HG03060 (cell line): ENCODE measurements at regions not wholly inside any gene's neighbourhood (a gene's known extent, or its start where the extent isn't known, plus 50 kb on each side); places are given as distances from the start of the nearest gene placed in this dataset.

Experiments
- ATAC-seq: cut with Tn5 transposase; IDR thresholded peaks from one replicate; pipeline ENCODE4 v1.9.1; 2021; ENCODE audit warnings: low read depth, moderate number of reproducible peaks; ENCODE audit not compliant: unreplicated experiment

DNA sequence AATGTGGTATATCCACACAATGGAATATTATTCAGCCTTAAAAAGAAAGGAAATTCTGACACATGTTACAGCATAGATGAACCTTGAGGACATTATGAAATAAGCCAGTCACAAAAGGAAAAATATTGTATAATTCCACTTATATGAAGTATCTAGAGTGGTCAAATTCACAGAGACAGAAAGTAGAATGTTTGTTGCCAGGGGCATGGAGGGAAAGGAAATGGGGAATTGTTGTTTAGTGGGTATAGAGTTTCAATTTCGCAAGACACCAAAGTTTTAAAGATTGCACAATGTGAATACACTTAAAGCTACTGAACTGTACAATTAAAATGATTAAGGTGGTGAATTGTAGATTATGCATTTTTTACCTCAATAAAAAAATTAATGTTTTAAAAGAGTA, 92.9 kb downstream of the TXNL1 start:
- ATAC-seq = no peak

DNA sequence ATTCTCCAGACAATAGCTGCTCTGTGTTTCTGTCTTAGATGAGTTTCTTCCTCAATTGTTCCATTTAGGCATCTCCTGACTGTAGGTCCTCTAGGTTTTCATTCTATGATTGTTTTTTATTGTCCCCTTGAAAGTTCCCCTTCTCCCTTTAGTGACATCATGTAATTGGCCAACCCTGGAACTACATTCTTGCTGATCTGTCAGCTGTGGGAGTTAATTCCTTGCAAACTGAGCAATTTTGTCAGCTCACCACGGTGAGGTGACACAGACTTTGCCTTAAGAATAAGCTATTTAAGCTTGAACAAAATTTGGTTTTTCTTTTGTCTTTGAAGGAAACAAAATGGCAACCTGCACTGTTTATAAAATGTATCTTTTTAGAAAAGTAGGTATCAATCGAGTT, 95.9 kb downstream of the TXNL1 start:
- ATAC-seq = no peak

DNA sequence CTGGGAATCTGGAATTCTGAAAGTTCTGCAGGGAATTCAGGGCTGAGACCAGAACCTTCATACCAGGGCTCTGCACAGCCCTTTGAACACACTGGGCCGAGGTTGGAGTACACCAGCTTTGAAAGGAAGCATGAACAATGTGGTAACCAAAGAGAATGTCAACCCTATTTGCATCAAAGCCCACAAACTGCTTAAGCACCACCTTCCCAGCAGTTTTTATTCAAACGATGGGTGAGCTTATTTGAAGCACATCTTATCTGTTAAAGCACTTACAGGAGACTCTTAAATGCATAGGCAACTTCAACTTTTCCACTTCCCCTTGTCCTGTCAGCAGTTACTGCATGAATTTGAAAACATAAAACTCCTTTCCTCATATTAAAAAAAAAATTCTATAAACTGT, 96.6 kb downstream of the TXNL1 start:
- ATAC-seq = no peak

DNA sequence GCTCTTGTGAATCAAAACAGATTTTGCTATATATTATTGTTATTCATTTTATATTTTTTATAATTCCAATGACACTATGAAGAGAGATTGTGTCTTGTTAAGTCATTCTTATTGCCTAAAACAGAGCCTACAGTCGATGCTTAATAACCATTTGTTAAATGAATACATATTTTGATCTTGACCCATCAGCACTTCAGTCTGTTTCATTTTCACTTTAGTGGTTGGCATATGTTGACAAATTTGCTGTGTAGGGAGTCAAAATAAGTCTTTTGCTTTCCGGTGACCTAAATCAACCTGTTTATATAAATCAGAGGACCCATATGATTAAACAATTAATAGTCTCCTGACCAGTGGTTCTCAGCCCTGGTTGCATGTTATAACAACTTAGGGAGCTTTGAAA, 97.1 kb downstream of the TXNL1 start:
- ATAC-seq = no peak

DNA sequence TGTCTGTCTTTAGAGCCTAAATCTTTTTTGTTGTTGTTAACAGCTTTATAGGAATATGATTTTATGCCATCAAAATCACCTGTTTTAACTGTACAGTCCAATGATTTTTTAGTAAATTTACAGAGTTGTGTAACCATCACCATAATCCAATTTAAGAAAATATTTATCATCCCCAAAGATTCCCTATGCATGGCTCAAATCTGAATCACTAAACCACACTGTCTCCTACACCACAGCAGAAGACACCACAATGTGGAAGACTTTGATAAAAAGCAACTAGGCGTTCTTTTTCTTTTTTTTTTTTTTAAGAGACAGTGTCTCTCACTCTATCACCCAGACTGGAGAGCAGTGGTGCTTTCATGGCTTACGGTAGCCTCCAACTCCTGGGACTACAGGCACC, 99.6 kb downstream of the TXNL1 start:
- ATAC-seq = no peak

DNA sequence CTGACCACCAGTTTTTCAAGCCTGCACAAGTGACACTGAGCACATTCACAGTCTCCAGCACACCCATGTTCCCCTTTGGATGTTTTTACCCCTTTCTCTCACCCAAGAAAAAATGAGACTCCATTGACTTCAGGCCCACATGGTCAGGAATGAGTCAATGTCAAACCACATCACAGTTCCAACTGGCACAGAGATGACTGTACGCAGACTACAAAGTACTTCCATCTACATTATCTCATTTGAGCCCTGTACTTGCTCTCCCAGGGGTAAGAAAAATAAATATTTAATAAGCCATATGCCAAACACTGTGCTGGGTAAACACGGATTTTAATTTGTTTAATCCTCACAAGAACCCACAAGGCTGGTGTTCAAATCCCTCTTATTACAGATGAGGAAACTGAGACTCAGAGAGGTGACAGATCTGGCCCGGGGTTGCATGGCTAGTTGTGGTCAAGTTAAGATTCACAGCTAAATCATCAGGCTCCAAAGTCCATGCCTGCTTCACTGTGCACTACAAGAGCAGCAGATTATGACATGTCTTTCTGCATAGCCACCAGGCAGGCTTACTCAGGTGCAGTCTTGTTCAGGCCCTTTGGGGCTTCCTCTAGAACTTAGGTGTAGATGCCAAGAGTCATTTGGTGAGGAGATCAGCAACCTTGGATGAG, 106.1 kb downstream of the TXNL1 start:
- peak; percentile 94 for ATAC-seq

DNA sequence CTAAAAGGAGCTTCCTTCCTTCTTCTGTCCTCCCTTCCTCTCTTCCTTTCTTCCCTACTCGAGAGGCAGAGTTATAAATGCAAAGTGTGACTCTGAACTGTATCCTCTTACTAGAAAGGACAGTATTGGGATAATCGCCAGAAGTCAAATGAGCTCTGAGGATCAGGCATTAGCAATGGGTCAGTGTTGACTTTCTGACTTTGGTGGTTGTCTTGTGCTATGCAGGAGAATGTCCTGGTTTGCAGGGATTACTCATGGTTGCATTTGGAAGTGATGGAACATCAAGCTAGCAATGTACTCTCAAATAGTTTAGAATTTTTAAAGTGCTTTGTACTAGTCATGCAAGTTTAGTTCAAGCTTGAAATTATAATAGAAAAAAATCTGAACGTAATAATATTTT, 115.6 kb downstream of the TXNL1 start:
- ATAC-seq = no peak

DNA sequence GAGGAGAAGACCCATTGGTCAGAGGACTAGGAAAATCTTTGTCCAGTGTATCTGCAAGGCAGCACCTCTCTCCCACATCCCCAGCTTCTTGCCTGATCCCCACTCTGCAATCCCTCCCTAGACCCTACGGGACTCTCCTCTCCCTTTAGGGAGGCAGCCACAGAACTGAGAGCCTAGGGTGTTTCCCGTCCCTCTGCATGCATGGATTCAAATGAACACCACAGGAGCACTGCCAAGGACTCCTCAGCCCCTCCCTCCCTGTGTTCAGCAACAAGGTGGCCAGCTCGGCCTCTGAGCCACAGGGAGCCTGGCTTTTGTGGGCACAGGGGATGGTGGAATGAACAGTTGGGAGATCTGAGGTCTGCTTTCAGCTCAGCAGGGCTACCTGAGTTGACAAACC, 117.1 kb downstream of the TXNL1 start:
- ATAC-seq = no peak

DNA sequence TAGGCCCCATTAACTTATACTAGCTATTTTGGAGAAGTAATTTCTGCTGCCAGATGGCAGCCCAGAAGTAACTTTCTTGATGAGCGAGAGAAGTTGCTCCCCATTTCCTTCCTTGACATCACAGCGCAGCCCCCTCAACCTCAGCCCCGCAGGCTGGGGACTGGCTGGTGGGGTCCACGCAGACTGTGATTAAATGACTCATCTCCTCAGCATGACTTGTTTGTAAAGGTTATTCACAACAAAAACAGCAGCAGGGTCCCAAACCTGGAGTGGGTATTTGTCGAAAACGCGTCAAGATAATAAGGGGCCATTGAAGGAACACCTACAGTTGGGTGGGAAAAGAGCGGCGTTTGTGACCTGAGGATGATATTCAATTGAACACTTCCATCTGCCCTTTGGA, 120.6 kb downstream of the TXNL1 start:
- no peak for ATAC-seq

DNA sequence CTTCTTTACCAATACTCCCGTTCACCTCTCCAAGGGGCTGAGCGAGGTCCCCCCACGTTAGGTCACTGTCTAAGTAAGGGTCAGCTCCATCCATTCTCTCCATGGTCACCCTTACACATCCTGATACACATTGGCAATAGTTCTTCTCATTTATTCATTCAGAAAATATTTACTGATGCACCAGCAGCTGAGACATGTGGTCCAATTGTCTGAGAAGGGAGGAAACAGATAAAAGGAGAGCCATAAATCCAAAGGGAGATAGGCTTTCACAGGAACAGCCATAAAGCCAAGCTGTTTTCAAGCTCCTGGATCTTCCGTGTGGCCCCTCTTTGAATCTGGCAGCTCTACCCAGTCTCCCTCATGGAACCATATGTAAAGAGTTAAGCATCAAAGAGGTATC, 121.2 kb downstream of the TXNL1 start:
- ATAC-seq = no peak

DNA sequence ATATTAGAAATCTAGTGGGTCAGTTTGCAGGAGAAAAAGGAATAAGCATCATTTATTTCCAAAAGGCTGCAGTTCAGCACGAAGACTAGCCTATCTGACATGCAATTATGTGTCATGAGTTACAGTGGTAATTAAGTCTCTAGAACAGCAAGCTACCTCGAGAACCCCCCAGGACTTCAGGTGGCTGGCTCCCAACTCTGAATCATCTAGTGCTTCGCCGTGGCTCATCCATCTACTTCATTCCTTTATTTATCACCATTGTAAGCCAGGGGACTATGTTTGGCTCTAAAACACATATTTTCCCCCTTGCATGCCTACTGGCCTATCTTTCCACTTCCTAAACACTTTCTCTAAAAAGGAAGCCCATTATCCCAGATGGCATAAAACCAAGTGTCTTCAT, 121.6 kb downstream of the TXNL1 start:
- no peak for ATAC-seq

DNA sequence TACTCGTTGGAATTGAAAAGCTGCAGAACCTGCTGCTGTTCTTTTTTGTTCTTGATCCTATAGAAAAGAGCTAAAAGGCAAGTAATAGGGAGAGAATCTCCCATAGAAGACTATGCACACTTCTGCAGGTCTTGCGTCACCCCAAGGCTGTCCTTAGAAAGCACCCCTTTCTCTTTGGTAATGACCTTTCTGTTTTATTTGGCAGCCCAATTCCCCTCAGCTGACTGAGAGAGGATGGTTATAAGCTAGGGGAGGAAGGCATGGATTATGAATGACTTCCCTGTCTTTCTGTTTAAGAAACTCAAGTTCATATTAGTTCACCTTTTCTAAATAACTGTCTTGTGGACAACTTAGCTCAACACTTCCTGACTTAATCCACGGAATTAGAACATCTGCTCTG, 122.9 kb downstream of the TXNL1 start:
- ATAC-seq = no peak

DNA sequence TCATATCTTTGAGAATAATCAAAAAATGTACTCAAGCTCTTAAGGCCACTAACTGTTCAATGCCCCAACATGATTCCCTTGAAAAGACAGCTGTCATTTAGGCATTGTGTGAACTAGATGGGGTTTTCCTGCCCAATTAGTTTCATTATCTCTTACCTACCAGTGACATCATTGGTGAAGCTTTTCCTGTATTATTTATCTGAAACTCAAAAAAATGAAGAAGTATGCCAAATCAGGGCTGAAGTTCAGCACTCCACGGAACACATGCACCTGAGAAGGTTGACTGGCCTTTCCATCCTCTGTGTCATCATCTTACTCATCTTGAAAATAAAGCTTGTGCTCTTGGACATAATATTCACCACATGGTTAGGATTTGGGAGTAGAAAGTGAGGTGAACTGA, 126.4 kb downstream of the TXNL1 start:
- ATAC-seq = no peak

DNA sequence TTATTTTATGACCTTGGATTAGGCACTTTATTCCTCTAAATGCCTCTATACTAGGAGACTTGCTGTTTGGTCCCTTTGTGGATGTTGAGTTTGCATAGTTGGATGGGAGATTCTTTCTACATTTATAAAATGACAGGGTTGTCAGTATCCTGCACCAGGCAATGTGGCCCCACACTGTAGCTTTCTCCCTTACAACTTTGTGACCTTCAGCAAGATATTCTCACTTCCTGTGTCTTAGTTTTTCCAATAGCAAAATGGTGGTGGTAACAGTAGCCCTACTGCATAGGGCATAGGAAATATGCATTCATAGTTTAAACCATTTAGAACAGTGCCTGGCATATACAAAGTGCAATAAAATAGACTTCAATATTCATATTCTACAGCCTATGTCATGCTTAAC, 128.3 kb downstream of the TXNL1 start:
- ATAC-seq = no peak

DNA sequence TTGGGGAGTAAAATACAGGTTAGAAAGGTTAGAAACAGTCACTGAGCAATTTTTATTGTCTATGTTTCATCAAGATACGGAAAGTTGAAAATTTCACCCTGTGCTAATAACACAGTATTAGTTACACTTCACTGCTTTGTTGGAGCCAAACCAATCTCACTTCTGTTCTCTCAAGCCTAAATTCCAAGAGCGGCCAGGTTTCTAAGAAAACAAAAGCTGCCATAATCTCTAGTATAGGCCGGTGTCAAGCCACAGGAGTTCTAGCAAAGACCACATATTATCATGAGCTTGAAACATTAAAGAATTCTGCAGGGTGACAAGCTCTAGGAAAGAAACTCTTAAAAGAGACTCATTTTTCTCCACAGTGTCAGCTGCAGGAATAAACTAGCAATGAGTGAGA, 128.7 kb downstream of the TXNL1 start:
- no peak for ATAC-seq

DNA sequence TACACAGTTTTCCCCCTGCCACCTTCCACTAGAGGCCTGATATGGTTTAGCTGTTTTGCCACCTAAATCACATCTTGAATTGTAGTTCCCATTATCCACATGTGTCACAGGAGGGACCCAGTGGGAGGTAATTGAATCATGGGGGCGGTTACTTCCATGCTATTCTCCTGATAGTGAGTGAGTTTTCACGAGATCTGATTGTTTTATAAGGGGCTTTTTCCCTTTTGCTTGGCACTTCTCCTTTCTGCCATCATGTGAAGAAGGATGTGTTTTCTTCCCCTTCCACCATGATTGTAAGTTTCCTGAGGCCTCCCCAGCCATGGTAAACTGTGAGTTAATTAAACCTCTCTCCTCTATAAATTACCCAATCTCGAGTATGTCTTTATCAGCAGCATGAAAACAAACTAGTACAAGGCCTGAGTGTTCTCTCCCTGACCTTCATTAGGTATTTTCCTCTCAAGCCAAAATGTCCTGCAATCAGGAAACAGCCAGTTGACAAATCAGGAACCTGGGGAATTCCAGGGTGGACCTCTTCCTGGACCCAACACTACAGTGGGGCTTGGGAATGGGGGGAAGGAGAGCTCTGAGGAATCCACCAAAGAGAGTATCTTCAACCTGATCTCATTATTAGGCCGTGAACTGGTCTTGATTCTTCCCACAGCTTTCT, 129.9 kb downstream of the TXNL1 start:
- no peak for ATAC-seq

DNA sequence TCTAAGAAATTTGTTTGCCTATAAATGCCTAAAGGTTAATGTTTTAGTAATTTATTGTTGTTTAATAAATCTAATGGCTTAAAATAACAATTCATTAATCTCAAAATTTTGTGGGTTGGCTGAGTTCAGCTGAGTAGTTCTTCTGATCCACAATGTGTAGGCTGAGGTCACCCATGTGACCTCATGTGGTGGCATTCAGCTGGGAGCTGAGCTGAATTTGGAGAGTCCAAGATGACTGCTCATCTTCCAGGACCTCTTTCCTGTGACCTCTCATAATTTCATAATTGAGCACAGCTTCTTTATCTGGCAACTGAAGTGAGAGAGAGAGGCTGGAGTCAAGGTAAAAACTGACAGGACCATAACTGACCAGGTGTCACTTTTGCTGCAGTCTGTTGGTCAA, 132.4 kb downstream of the TXNL1 start:
- ATAC-seq = no peak

DNA sequence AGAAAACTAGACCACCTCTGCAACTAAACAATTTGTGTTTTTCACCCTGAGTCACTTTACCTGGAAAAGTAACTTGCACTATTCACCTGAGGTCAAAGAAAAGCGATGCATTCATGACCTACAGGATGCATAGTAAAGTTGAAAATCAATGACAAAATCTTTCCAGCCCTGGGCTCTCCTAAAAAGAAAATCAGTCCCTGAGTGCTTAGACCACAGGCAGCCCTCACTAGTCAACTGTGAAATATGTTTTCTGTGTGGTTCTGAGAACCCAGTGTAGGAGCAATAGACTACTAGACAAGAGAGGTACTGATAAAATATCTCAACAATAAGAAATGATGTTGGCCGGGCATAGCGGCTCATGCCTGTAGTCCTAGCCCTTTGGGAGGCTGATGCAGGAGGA, 133.1 kb downstream of the TXNL1 start:
- no peak for ATAC-seq

DNA sequence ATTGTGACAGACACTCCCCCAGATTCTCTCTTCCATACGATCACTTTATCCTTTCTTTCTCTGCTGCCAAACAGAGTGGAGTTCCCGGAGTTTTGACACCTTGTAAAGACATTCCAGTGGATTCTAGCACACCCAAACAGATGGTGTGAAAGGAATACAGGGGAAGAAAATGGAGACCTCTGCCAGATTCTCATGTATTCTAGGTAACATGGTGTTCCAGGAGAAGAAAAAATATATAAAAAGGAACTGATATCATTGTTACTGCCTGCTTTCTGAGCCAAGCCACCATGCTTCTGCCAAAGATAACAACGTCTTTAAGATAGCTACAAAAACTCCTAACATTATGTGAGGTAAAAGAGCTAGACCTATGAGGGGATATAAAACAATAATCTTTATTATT, 136.5 kb downstream of the TXNL1 start:
- ATAC-seq = no peak

DNA sequence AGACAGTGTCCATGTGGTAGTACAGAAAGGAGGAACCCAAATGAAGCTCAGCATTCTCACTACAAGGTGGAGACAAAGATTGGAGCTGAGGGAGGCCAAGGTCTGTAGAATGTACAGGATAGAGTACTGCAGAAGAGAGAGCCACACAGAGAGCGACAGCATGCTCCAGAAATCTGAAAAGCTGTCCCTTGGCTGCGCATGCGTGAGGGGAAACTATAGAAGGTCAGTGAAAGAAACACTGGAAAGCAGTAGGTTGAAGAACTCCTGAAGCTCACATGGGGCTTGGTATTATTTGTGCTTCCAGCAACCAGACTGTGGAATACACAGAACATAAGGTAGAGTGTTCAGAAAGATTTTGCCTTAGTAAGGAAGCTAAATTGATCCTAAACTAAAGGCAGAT, 142.5 kb downstream of the TXNL1 start:
- no peak for ATAC-seq

DNA sequence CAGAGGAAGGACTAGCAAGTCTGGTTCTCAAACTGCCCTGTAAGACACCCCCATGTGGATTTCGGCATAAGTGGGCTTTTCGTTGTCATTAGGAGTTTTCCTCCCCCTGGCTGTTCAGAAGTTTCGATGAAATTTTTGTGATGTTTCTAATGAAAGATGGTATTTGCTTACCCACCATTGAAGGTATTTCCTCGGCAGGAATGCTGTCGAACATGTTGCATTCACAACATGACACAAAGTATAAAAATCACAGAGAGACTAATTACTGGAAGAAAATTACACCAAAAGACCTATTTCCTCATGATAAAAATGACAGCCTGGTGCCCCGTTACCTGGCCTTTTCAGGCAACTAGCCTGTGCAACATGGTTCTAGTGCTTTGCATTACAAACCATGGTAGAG, 144.9 kb downstream of the TXNL1 start:
- ATAC-seq = no peak

DNA sequence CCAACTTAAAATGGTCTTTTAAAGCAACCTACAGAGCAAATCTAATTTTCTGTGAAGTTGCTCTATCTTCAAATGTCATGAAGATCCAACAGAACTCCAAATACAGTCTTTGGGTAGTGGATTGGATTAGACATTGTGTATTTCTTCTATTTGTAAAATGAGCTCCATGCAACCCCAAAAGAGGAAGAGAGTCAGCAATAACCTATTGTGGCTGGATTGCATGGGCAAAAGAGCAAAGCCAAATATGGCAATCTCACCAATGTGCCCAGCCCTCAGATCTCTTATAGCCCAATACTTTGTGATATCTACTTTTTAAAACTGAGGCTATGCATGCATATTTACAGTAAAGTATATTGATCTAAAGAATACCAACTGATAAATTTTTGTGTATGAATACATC, 146.3 kb downstream of the TXNL1 start:
- no peak for ATAC-seq

DNA sequence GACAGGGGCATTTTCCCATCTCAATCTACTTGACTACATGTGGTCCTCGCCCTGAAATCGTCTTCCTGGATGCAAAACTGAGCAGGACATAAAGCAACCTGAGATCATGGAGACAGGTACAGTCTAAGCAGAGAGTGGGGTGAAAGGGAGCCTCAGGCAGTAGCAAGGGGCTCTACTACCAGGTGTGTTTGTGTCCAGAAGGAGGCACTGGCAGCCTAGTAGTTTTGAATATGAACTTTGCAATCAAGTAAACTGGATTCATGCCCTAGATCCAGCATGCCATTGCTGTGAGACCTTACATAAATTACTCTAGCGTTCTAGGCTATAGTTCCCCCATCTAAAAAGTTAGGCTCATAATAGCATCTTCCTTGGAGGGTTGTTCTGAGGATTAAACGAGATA, 147.4 kb downstream of the TXNL1 start:
- no peak for ATAC-seq
